ENCODE measurements at regions not wholly inside any gene's neighbourhood (a gene's known extent, or its start where the extent isn't known, plus 50 kb on each side); places are given as distances from the start of the nearest gene placed in this dataset.

DNA sequence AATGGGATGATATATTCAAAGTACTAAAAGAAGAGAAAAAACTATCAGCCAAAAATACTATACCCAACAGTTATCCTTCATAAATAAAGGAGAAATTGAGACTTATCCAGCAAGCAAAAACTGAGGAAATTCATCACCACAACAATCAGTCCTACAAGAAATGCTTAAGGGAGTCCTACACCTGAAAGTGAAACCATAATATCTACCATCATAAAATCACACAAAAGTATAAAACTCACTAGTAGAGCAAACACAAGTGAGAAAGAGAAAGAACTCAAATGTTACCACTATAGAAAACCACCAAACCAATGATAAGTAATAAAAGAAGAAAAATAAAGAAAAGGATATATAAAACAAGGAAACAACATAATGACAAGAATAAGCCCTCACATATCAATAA is 103.6 kb upstream of the NEO1 start:
- DNase-seq (ENCODE audit: extremely low spot score): no peak
- ChIA-PET CTCF (no interaction called here), POLR2A (no interaction called here)
- TF ChIP-seq CTBP1 (IDR thresholded peaks at IDR 0.05; ENCODE audit: borderline replicate concordance) (no peak), FOXK2 (IDR thresholded peaks at IDR 0.05) (no peak), L3MBTL2 (conservative IDR thresholded peaks at IDR 0.05) (no peak), SP1 (IDR thresholded peaks at IDR 0.05) (no peak), FOXM1 (IDR thresholded peaks at IDR 0.05; ENCODE audit: borderline replicate concordance) (no peak), ZNF384 (IDR thresholded peaks at IDR 0.05) (no peak), SUZ12 (IDR thresholded peaks at IDR 0.05) (no peak), TARDBP (IDR thresholded peaks at IDR 0.05) (no peak), HDGF (IDR thresholded peaks at IDR 0.05; ENCODE audit: borderline replicate concordance) (no peak), BHLHE40 (IDR thresholded peaks at IDR 0.05; ENCODE audit: borderline replicate concordance) (no peak), LEF1 (IDR thresholded peaks at IDR 0.05; ENCODE audit: borderline replicate concordance) (no peak), ELF4 (IDR thresholded peaks at IDR 0.05) (no peak), FOXA1 (IDR thresholded peaks at IDR 0.05) (no peak)
- TF ChIP-seq, protein P1, sequence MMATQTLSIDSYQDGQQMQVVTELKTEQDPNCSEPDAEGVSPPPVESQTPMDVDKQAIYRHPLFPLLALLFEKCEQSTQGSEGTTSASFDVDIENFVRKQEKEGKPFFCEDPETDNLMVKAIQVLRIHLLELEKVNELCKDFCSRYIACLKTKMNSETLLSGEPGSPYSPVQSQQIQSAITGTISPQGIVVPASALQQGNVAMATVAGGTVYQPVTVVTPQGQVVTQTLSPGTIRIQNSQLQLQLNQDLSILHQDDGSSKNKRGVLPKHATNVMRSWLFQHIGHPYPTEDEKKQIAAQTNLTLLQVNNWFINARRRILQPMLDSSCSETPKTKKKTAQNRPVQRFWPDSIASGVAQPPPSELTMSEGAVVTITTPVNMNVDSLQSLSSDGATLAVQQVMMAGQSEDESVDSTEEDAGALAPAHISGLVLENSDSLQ (IDR thresholded peaks at IDR 0.05): no peak

DNA sequence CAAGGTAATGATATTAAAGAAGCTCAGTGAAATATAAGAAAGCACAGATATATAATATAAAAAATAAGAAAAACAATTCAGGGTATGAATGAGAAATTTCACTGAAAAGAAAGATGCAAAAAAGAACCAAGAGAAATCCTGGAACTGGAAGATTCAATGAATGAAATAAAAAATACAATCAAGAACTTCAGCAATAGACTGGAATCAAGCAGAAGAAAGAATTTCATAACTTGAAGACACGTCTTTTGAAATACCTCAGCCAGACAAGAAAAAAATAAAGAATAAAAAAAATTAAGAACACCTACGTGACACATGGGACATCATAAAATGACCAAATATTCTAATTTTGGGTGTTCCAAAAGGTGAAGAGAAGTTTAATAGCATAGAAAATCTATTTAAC is 104.6 kb upstream of the NEO1 start:
- no peak for DNase-seq (ENCODE audit: extremely low spot score)
- TF ChIP-seq FOXK2 (IDR thresholded peaks at IDR 0.05) (no peak), SUZ12 (IDR thresholded peaks at IDR 0.05) (no peak), ELF4 (IDR thresholded peaks at IDR 0.05) (no peak), NFRKB (IDR thresholded peaks at IDR 0.05) (no peak), L3MBTL2 (conservative IDR thresholded peaks at IDR 0.05) (no peak), TARDBP (IDR thresholded peaks at IDR 0.05) (no peak), LEF1 (IDR thresholded peaks at IDR 0.05; ENCODE audit: borderline replicate concordance) (no peak), HDGF (IDR thresholded peaks at IDR 0.05; ENCODE audit: borderline replicate concordance) (no peak), BHLHE40 (IDR thresholded peaks at IDR 0.05; ENCODE audit: borderline replicate concordance) (no peak), ARNT (IDR thresholded peaks at IDR 0.05) (no peak), FOXM1 (IDR thresholded peaks at IDR 0.05; ENCODE audit: borderline replicate concordance) (no peak), SP1 (IDR thresholded peaks at IDR 0.05) (no peak), ZNF384 (IDR thresholded peaks at IDR 0.05) (no peak), FOXA1 (IDR thresholded peaks at IDR 0.05) (no peak)
- TF ChIP-seq, protein P1 (IDR thresholded peaks at IDR 0.05): no peak
- ChIA-PET CTCF (no interaction called here), POLR2A (no interaction called here)

DNA sequence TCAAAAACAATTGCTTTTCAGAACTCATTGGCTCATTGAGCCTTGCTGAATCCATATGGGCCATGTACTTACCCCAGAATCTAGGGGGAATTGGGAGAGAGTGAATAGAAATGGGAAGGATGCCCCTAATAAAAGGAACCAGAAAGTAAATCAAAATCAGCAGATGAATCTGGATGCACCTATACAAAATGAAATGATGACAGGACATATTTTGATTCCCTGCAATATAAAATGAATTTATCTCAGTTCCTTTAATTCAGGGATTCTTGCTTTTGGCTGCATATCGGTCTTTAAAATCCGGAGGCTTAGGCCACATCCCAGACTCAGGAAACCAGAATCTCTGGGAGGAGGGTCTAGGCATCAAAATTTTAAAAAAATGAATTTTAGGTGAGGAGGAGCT is 107.7 kb upstream of the NEO1 start:
- TF ChIP-seq LEF1 (IDR thresholded peaks at IDR 0.05; ENCODE audit: borderline replicate concordance): no peak
- TF ChIP-seq L3MBTL2 (conservative IDR thresholded peaks at IDR 0.05): no peak
- no peak for TF ChIP-seq BHLHE40 (IDR thresholded peaks at IDR 0.05; ENCODE audit: borderline replicate concordance)
- TF ChIP-seq SUZ12 (IDR thresholded peaks at IDR 0.05): no peak
- TF ChIP-seq FOXK2 (IDR thresholded peaks at IDR 0.05): no peak
- no peak for TF ChIP-seq HDGF (IDR thresholded peaks at IDR 0.05; ENCODE audit: borderline replicate concordance)
- TF ChIP-seq CTBP1 (IDR thresholded peaks at IDR 0.05; ENCODE audit: borderline replicate concordance): no peak
- TF ChIP-seq FOXM1 (IDR thresholded peaks at IDR 0.05; ENCODE audit: borderline replicate concordance): no peak
- no peak for DNase-seq (ENCODE audit: extremely low spot score)
- POLR2A ChIA-PET: no interaction called here
- CTCF ChIA-PET: interaction anchor here (0.6 kb wide), 1 partner anchor 140 kb away, joined by 3 read pairs; no protein-coding TSS in a partner anchor

DNA sequence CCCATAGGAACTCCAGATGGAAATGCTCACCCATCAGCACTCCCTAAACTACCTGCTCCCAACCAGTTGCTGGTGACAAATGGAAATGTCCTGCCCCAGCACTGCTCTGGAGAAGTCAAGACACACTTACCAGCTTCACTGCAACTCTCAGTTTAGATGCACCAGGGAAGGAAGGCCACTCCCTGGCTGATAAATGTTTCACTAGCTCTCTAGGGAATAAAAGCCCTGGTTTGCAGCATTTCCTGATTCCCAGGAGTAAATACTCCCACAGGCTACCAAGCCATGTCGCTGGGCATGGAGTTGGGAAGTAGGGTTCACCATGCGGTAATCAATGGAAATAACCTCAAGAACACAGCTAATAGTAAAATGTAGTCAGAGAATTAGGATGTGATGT is 112.0 kb upstream of the NEO1 start:
- no peak for TF ChIP-seq LEF1 (IDR thresholded peaks at IDR 0.05; ENCODE audit: borderline replicate concordance)
- ChIA-PET CTCF (no interaction called here), POLR2A (no interaction called here)
- no peak for DNase-seq (ENCODE audit: extremely low spot score)

DNA sequence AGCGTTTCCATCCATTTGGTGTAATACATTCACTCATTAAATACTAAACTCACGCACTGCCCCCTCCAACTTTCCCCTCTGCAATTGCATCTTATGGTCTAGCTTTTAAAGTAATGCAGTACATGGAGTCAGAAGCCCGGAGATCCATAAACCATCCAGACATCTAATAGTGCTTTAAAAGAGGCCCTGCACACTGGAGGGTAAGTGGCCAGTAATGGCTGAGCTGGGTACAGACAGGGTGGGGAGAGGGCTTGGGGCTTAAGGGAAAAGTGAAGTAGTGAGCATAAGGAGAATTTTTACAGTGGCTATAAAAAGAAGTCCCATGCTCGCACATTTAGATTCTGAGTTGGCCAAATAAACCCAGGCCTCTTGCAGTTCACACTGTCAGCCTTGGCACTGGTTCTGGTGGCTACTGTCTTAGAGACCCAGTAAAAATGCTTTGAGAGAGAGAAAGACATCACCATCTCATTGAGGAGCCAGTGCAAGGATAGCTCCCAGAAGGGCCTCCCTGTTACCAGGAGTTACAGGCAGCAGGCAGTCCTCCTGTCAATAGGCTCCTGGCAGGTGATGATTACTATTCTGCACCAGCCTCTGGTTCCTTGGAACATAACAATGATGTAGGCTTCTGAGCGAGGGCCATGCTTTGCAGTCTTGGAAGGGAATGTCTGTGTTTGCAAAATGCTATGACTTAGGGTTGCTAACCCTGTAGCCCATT is 112.6 kb upstream of the NEO1 start:
- DNase-seq (ENCODE audit: extremely low spot score): no peak
- CTCF ChIA-PET: no interaction called here
- no peak for TF ChIP-seq SUZ12 (IDR thresholded peaks at IDR 0.05)
- no peak for TF ChIP-seq FOXM1 (IDR thresholded peaks at IDR 0.05; ENCODE audit: borderline replicate concordance)
- TF ChIP-seq SP1 (IDR thresholded peaks at IDR 0.05): no peak
- no peak for TF ChIP-seq BHLHE40 (IDR thresholded peaks at IDR 0.05; ENCODE audit: borderline replicate concordance)
- no peak for TF ChIP-seq TARDBP (IDR thresholded peaks at IDR 0.05)
- no peak for TF ChIP-seq L3MBTL2 (conservative IDR thresholded peaks at IDR 0.05)
- no peak for TF ChIP-seq NFRKB (IDR thresholded peaks at IDR 0.05)
- POLR2A ChIA-PET: no interaction called here

DNA sequence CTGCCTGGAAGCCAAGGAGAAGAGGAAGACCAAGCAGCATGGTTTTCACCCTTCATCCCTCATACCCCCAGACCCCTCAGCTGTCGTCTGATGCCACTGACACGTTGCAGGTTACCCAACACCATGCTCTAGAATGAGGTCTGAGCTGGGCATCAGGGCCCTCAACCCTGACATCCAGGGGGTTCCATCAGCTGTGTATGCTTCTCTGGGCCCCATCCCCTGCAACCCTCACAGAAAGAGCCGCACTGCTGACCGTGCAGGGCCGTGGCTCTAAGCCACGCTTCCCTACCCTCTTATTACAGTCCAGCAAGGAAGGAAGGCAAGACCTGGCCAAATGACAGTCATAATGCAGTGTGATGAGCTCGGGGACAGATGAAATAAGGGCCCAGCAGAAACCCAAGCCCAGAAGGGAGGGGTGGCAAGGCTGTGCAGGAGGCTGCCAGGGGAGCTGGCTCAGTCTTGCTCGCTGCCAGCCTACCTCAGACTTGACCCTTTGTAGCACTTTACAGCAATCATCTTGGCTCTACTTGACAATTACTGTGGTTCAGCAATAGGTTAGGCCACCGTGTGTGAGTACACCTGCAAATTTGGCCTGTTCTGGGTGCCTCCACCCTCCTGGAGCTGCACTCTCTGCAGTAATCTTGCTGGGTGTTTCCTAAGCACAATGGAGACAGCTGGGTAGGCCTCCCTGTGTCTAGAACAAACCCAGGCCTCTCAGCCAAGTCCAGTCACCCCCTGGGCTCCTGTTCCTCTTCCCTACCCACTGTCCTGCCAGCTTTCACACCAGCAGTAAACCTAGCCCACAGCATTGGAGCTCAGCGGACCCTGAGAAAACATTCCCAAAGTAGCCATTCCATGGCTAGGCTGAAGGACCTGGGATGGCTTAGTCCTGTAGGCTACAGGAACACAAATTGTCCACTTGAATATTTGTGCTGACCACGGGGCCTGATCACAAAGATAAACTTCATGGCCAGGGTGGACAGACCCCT is 115.3 kb upstream of the NEO1 start:
- POLR2A ChIA-PET: no interaction called here
- CTCF ChIA-PET: interaction anchor here (0.7 kb wide), 1 partner anchor 113 kb away, joined by 3 read pairs; no protein-coding TSS in a partner anchor

More for the DNA sequence above, 115.3 kb upstream of the NEO1 start:
- TF ChIP-seq L3MBTL2 (conservative IDR thresholded peaks at IDR 0.05) (no peak), LEF1 (IDR thresholded peaks at IDR 0.05; ENCODE audit: borderline replicate concordance) (no peak), SP1 (IDR thresholded peaks at IDR 0.05) (no peak), CTBP1 (IDR thresholded peaks at IDR 0.05; ENCODE audit: borderline replicate concordance) (no peak), FOXK2 (IDR thresholded peaks at IDR 0.05) (no peak), ZNF384 (IDR thresholded peaks at IDR 0.05) (no peak), NFRKB (IDR thresholded peaks at IDR 0.05) (no peak), SUZ12 (IDR thresholded peaks at IDR 0.05) (no peak), FOXM1 (IDR thresholded peaks at IDR 0.05; ENCODE audit: borderline replicate concordance) (no peak), TARDBP (IDR thresholded peaks at IDR 0.05) (no peak), FOXA1 (IDR thresholded peaks at IDR 0.05) (no peak), BHLHE40 (IDR thresholded peaks at IDR 0.05; ENCODE audit: borderline replicate concordance) (no peak), ARNT (IDR thresholded peaks at IDR 0.05) (no peak)
- TF ChIP-seq, protein P1 (IDR thresholded peaks at IDR 0.05): no peak
- no peak for DNase-seq (ENCODE audit: extremely low spot score)

All from HEK293T (cell line).